G401 (cell line): ENCODE measurements at regions not wholly inside any gene's neighbourhood (a gene's known extent, or its start where the extent isn't known, plus 50 kb on each side); places are given as distances from the start of the nearest gene placed in this dataset.

ENCODE experiments used
- DNase-seq: peaks from one replicate; pipeline ENCODE4 v3.0.0-alpha.2; 2015; ENCODE audit warnings: low spot score
- in situ Hi-C: cut with HindIII; loops from 2 replicates; pipeline ENCODE4 v1.10.0; 2016; ENCODE audit warnings: low sequenced_read_pairs, mixed read lengths

DNA sequence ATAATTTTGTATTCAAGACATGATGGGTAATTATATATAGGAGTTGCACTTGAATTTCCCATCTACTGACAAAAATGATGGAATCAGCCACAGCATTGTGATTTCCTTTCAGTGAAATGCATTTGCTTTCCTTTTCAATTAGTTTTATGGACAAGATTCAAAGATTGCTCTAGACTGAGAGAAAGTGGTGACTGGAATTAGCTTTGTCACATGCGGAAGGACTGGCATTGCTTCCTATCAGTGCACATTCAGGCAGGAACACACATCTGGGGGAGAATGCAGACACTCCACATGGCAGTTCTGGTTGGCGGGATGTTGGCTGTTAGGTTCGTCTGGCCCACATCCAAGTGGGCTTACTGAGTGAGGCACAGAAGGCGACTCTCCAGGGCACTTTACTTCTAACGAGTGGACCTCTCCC is 399.3 kb upstream of the RGMA start:
- in situ Hi-C loops: no loop called here
- no peak for DNase-seq

GRCh38 chr15:93486407-93487117 is 397.6 kb upstream of the RGMA start:
- in situ Hi-C loops: no loop called here
- DNase-seq: no peak

GRCh38 chr15:93485438-93486327 is 396.7 kb upstream of the RGMA start:
- no peak for DNase-seq
- in situ Hi-C loops: no loop called here

- in situ Hi-C loops: no loop called here
- no peak for DNase-seq
Observed at GRCh38 chr15:93483923-93484322, 394.9 kb upstream of the RGMA start.

DNA sequence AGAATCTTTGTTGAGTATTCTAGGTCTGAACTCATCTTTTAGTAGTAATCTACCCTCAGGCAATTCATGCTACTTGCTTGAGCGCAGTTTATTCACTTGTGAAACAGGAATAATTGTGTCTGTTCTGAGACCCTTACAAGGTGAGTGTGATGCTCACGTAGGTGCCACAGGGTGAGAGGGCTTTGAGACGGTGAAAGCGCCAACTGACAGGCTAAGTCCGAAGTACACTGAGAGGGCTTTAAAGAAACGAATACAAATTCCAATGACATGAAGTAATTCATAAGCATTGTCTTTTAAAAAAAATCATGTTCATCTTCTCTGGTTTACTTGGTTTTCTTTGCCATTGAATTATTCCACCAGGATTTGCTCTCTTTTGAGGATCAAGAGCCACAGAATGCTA is 393.7 kb upstream of the RGMA start:
- in situ Hi-C loops: no loop called here
- no peak for DNase-seq

GRCh38 chr15:93479715-93480114 is 390.7 kb upstream of the RGMA start:
- in situ Hi-C loops: no loop called here
- DNase-seq: no peak

DNA sequence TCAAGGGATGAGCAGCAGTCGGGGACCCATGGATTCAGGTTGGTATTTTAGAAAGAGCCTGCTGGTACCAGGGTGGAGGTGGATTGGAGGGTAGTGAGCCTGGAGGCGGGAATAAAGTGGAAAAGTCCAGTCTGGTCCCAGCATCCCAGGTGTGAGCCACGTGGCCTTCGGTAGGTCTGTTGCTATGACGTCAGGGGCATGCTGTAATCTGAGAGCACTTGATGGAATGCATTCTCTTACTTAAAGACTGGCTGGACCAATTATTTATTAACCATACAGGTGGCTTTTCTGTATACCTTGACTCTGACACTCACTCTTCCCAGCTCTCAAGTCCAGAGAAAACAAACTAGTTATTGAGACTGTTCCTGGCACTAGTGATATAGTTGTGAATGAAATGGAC is 389.9 kb upstream of the RGMA start:
- DNase-seq: no peak
- in situ Hi-C loops: no loop called here

DNA sequence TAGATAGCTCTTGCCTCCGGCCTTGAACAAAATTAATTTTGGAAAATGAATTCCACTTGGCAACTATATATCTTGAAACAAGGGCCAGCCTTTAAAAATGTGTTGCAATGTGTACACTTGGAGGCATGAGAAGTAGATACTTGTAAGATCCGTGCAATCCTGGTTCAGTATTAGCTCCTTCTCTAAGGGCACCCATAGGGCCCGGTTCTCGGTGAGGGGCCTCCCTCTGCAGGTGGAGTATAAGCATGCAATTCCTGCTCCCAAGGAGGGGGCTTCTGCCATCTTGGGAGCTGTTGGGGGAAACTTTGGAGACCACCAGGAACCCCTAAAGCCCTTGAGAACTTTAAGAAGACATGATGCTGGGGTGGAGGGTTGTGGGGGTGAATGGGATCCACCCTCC is 388.7 kb upstream of the RGMA start:
- in situ Hi-C loops: no loop called here
- DNase-seq: no peak

- no peak for DNase-seq
- in situ Hi-C loops: no loop called here
Observed at GRCh38 chr15:93477188-93477587, 388.2 kb upstream of the RGMA start.

DNA sequence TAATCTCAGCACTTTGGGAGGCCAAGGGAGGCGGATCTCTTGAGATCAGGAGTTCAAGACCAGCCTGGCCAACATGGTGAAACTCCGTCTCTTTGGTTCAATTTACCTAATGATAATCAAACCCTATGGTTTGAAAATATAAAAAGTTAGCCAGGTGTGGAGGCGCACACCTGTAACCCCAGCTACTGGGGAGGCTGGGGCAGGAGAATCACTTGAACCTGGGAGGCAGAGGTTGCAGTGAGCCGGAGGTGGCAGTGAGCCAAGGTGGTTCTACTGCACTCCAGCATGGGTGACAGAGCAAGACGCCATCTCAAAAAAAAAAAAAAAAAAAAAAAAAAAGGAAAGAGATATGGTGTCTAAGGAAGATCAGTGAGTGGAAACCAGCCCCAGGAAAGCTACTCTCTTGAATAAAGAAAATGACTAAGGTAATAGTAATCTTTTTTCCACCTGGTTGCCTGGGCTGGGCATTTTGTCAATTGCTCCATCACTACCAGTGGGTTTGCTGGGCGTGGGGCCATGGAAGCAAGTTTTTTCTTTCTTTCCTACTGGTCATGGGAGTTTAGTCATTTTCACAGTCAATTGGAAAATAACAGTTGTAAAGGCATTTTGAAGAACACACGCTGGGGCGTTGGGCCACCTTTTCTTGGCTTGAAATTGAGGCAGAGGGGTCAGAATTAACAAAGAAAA is 387.6 kb upstream of the RGMA start:
- in situ Hi-C loops: no loop called here
- no peak for DNase-seq

DNA sequence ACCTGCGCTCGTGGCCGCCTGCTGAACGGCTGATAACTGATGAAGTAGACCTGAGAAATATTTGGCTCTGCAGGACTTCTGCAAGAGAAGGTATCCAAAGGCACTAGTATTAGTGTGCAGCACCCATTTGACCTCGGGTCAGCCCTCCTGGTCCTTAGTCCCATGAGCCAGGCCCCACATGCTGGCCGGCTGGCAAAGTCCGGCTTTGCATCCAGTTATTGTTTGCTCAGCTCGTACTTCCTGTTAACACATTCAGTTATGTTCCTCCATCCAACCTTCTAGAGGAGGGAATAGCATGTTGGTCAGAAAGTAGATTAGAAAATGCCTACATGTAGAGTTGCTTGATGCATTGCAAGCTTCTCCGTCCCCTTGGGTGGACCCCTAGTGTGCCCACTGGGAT is 385.7 kb upstream of the RGMA start:
- DNase-seq: no peak
- in situ Hi-C loops: no loop called here

- in situ Hi-C loops: no loop called here
- no peak for DNase-seq
Observed at GRCh38 chr15:93469994-93470393, 381.0 kb upstream of the RGMA start.

GRCh38 chr15:93467337-93467736 is 378.3 kb upstream of the RGMA start:
- DNase-seq: peak; percentile 81
- in situ Hi-C loops: no loop called here

GRCh38 chr15:93466380-93466779 is 377.4 kb upstream of the RGMA start:
- in situ Hi-C loops: no loop called here
- no peak for DNase-seq

GRCh38 chr15:93462690-93463089 is 373.7 kb upstream of the RGMA start:
- DNase-seq: no peak
- in situ Hi-C loops: no loop called here

DNA sequence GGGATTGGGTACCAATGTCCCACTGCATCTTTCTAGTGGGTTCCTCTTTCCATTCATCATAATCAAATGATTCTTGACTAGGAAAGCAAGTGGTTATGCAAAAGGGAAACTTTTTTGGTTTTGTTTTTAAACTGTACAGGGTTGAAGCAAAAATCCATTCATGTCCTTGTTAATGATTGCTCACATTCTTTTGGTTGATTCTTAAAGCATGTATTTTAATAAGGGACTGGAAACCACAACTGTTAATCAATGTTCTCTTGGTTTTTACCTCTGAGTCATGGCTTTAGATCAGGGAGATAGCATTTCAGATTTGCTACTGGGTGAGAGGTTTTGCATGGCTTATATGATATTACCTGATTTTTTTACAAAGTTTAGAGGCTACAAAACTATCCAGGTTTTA is 371.7 kb upstream of the RGMA start:
- in situ Hi-C loops: no loop called here
- no peak for DNase-seq

DNA sequence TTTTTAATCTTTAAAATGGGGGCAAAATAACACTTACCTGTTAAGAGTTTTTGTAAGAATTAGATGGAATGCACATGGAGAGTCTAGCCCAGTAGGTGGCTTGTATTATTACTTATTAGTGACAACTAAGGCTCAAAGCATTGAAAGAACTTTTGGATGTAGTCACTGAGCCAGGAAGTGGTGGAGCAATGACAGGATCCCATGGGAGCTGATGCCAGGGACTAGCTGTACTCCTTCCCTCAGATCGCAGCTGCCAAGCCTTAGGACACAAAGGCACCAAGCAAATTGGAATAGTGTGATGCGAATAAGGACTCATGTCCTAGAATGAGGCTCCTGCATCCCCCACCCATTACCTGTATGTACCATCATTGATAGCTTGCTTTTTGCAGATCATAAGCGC is 370.4 kb upstream of the RGMA start:
- in situ Hi-C loops: no loop called here

GRCh38 chr15:93458597-93458996 is 369.6 kb upstream of the RGMA start:
- in situ Hi-C loops: no loop called here
- DNase-seq: no peak

More for the DNA sequence above, 370.4 kb upstream of the RGMA start:
- DNase-seq: no peak

DNA sequence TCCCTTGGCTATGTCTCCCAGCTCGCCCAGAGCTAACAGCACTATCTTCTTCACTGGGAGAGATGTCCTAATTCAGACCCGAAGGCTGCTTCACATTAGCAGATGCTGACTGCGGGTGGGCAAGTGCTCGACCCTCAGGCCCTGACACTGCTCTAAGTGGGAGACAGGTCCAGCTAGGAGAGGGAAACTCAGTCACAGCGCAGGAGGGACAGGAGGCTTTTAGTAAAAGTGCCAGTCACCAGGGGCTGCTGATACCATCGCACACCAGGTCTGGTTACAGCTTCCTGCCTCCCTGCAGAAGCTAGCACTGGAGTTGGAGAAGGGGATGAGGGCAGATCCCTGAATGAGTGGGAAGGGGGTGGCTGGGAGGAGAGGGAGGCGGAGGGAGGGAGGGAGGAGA is 365.8 kb upstream of the RGMA start:
- in situ Hi-C loops: no loop called here
- DNase-seq: no peak

DNA sequence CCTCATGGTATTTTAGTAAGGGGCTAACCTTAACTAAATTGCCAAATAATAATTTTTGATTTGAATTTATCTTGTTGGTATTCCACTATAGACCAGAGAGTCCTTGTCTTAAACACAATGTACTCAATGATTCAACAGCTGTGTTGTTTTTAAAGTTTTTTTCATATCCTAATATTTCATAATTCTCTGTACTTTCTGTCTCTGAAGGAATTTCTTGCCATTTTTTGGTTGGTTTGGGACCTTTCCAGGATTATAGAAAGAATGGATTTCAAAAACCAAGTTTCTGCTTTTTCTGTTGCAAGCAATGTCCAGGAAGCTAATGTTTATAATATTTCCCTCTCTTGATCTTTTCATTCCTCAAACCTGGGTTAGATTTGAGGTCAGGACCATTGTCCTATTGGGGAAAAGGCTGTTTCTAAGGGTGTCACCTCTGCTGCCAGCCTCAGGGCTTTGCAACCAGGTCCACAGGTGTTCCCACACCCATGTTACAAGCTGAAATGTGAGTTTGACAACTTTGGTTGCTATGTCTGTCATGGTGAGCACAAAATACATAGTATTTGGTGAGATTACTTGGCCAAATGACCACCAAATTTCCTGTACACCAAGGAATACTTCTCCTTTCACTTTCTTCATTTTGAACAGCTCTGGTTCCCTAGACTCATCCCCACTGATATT is 363.7 kb upstream of the RGMA start:
- in situ Hi-C loops: no loop called here
- no peak for DNase-seq
